Islet of Langerhans (tissue), 1 donor: ENCODE measurements at regions not wholly inside any gene's neighbourhood (a gene's known extent, or its start where the extent isn't known, plus 50 kb on each side); places are given as distances from the start of the nearest gene placed in this dataset.

Source experiments
- FAIRE-seq: peaks from one replicate; lab custom pipeline; 2011; peaks lifted over from hg19 to GRCh38; lab: Jason Lieb, UNC

DNA sequence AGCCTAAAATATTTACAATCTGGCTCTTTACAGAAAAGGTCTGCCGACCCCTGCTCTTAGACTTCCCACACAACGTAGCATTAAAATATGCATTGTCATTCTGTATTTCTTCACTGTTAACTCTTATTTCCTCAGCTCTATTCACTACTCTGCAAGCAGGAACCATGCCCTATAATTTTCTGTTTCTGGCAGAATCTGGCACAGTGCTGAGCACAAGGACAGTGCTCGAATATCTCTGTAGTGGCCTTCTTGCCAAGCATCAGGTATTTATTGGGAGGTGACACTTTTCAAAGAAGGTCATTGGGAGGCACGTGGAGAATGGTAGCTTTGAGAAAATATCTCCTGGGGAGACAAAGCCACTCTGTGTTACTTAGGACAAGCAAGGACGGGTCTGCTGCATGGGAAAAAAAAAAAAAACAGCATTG, 77.9 kb downstream of the PSMG1 start:
- no peak for FAIRE-seq

DNA sequence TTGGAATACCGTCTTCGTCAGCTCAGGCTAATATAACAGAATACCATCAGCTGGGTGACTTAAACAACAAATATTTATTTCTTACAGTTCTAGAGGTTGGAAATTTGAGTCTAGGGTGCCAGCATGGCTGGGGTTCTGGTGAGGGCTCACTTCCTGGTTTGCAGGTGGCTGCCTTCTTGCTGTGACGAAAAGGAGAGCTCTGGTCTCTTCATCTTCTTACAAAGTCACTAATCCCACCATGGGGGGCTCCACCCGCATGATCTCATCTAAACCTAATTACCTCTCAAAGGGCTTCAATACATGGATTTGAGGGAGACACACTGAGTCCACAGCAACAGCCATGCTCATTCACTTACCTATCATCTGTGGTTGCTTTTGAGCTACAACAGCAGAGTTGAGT, 78.3 kb downstream of the PSMG1 start:
- no peak for FAIRE-seq

DNA sequence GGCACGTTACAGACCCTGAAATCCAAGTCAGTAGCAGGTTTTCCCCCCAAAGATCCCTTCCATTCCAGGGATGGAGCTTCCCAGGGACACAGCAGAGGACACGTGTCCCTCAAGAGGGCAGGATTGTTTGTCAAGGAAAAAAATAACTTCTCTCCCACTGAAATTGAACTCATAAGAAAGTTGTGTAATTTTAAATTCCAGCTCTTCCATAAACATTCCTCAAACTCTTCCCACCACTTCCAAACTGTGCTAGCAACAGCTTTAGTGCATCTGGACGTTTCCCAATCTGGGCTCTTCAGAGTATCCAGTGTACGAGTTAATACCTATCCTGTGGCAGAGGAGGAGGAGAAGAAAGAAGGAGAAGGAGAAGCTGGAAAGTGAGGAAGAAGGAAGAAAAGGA, 79.6 kb downstream of the PSMG1 start:
- no peak for FAIRE-seq

DNA sequence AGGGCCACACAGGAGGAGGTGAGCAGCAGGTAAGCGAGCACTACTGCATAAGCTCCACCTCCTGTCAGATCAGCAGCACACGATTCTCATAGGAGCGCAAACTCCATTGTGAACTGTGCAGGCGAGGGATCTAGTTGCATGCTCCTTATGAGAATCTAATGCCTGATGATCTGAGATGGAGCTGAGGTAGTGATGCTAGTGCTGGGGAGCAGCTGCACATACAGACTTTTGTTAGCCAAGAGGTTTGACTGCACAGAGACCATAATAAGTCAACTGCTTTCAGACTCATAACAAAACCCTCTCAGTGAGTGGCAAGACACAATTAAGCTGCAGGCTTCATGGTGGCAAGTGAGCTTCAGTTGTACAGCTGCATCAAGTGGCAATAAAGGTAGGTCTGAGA, 83.4 kb downstream of the PSMG1 start:
- FAIRE-seq, result no peak

DNA sequence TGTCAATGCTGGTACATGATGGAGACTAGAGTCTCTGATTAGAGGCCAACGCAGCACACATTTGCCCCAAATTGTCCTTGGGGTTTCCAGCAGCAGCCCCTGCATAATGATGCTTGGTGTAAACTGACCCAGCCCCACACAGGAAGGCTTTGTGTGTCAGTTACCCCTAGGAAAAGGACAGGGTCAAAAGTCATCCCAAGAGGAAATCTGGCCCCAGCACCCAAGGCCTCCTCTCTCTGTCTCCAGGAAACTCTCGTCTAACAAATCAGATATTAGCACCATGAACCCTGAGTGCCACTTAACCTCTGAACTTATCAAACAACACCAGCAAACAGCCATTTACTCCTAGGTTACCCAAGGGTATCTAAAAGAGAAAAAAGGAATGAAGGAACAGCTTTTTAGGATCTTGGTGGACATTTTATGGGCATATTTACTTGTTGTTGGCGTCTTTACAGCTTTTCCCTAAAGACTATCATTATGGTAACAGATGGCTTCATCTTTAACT, 84.5 kb downstream of the PSMG1 start:
- no peak for FAIRE-seq

DNA sequence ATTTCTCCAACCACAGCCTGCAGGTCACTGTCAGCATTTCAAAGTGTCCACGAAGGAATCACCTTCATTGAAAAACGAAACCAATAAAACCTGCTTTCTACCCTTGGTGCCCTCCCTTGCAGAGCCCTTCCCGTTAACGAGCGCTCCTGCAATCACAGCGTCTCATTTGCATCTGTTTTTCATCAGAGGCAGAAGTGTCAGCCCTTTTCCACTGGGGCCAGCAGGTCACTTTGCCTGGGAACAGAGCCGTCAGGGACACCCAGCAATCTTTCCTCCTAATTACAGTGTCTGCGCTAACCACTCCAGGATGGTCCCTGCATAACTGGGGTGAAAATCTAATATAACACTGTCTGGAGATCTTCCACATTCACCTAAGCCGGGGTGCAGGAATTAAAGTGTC, 85.3 kb downstream of the PSMG1 start:
- no peak for FAIRE-seq

DNA sequence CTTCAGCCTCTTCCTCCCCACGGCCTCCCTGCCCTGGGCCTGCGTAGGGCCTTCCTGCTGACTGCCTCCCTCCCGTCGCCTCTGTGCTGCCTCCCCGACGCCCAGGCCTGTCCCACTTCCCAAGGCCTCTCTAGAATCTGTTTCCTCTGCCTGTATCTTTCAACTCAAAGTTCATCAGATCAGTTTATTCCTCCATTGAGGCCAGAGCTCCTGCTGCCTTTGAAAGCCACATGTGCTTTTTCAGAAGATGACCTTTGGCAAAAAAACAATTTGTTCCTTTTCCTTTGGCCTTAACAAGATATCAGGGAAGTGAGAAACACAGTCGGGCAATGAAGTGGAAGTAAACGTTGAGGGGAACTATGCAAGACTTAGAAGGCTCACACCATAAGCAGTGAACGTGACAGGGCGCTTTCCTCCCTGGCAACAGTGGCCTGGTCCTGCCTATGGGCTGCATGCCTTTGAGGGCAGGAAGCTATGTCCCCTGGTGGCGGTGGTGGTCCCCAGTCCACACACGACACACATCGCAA, 85.9 kb downstream of the PSMG1 start:
- FAIRE-seq, result no peak

DNA sequence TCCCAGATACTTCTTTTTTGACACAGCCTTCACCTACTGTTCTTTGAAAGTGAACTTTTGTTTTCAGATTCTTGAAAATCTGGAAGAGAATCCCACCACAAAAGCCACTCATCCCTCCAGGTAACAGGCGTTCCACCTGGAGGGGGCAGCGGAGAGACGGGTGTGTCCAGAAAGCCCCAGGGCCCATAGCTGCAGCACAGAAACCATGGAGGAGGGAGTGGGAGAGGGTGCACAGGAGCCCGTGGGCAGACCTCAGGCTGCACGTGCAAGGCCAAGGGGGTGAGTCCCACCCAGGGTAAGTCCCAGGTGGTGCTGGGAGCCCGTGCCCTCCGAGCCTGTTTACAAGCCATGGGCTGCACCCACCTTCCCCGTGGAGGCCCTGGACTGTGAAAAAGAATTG, 86.5 kb downstream of the PSMG1 start:
- FAIRE-seq, result no peak

DNA sequence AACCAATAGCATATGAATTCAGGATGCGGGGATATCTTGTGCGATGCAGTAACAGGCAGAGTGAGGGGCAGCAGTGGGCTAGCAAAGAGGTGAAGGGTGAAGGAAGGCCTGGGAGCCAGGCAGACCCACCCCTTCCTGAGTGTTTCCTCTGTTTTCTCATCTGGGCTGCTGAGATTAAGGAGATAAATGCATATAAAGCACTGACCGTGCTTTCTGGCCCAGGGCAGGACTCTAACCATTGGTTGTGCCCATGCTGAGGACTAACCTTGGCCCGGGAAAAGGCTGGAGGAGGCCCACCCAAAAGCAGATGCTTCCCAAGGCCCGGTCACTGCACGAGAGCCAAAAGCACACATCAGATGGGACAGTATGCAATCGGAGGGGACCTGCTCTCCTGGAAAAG, 87.6 kb downstream of the PSMG1 start:
- FAIRE-seq, result no peak

DNA sequence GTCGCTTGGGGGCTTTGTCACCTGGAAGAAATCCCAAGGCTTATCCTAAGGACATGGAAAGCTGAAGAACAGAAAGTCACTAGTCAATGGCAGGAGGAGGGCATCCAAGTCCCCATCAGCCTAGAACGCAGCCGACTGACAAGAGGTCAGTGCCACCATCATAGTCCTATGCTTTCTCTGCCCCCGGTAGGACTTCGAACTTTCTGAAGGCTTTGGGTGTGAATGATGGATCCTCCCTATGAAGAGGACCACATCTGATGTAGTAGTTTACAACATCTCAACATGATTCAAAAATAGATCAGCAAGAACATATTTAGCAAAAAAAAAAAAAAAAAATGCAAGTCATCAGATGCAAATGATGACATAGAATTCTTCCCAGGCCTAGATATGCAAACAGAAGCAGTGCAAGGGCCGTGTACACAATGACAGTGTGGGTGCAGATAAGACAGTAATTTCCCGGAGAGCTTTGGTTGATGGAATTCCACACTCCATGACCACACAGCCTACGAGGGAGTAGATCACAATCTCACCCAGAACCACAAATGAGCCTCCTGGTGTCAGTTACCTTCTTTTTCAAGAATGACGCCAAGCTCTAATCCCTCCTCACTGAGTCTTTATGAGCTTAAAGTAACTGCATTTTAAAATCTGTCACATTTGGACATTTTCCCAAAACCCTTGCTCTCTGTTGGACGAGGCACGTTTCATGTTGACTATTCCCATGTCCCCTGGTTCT, 88.2 kb downstream of the PSMG1 start:
- no peak for FAIRE-seq

DNA sequence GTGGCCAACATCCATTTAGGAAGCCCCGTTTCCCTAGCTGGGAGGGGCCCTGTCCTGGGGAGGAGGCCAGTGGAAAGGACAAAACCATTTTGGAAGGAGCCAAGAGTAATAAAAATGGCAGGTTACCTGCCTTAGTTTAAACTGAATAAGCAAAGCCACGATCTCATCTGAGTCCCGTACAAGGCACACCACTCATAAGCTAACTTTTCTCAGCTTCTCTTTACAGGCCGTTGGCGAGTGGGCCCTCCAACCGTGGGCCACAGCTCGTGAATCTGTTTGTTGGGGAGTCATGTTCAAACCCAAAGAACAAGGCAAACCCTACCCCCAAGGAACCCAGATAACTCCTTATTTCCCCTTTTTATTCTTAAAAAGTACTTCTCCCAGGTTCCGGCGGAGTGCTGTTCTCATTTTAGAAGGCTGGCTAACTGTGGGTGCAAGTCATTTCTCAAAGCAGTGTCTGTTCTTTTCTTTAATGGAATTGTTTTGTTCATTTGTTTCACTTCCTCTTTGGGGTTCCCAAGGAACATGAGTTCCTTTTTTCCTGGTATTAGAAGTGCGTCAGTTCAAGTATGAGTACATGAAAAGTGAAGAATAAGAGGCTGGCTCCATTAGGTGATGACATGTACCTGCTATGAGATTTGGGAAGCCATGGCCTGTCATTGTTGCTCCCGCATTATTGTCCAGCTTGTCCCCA, 89.0 kb downstream of the PSMG1 start:
- no peak for FAIRE-seq

DNA sequence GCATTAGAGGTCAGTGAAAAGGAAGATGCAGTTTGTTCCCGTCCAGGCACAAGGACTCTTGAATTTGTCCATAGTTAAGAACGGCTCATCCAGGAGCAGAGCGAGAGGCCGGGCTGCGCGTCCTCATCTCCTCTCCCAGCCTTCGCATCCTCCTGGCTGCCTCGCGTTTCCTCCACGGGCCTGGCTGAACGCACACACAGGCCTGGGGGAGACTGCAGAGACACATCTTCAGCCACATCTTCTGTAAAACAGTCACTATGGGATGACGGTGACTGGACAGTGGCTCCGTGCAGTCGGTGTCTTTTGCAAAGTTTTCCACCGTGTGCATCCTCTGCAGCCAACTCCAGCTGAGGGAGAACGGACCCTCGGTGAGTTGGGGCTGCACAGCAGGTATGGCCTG, 89.7 kb downstream of the PSMG1 start:
- FAIRE-seq, result no peak

DNA sequence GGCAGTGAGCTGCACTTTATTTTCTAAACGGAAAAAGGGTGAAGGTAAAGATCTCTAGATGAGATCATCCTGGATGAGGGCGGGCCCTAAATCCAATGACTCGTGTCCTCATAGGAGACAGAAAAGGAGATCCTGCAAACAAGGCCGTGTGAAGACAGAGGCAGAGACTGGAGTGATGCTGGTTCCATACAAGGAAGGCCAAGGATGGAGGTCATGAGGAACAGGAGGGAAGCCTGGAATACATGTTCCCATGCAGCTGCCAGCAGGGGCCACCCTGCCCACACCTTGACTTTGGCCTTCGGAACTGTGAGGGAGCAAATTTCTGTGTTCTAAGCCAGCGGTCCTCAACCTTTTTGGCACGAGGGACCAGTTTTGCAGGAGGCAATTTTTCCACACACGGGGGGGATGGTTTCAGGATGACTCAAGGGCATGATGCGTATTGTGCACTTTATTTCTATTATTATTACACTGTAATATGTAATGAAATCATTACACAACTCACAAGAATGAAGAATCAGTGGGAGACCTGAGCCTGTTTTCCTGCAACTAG, 94.3 kb downstream of the PSMG1 start:
- no peak for FAIRE-seq

DNA sequence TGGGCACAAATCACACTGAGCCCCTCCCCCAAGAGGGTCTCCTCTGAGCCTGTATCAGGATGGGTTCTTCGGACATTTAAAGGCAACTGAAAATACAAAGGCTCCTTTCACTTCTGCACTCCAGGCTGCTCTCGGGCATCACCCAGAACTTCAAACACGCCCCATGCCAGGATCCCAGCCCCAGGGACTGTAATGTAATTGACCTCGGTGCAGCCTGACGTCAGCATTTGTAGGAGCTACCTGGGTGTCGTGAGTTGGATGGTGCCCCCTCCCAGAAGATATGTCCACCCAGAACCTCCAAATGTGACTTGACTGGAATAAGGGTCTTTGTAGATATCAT, 95.2 kb downstream of the PSMG1 start:
- FAIRE-seq, result no peak

DNA sequence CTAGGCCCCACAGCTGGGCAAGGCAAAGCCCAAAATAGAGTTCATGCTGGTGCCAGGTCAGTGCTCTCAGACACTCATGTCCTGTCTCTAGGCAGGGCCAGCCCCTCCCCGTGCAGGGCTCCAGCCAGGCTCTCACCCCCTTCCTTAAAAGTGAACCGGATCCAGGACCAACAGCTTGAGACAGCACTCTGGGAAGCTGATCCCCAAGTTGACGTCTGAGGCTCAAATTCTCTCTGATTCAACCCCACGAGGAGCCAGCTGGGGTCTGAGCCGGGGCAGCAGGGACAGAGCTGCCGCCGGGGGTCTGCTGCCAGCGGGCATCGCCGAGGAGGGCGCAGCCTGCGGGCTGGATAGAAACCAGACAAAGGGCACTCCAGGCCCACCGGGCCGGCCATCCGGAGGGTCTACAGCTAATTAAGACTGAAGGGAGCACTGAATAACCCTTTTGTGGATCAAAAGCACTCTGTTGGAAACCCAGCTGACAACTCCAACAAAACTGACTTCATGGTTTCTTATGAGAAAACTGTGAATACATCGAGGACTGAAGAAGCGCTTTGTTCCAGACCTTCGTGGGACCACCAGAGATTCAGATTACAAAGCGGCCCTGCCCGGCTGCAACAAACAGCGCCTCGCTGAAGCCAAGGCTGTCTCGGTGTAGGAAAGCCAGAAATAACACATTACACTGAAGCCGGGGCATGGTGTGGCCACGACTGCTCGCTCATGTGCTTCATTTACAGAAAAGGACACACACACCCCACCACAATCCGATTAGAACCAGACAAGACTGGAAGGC, 95.8 kb downstream of the PSMG1 start:
- no peak for FAIRE-seq

DNA sequence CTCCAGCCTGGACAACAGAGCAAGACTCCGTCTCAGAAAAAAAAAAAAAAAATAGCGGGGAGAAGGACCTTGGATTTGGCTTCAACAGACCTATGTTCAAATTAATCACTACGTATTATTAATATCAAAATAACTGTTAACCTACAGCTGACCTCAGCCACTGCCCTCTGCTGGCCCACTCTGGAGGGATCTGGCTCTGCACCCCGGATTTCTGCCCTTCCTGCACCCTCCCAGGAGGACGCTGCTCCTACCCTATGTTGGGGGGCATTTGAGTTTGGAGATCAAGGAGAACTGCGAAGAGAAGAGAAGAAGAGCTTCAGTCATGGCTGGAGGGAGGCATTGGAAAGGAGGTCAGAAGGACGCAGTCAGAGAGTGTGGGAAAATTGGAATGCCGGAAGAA, 96.7 kb downstream of the PSMG1 start:
- FAIRE-seq, result no peak

DNA sequence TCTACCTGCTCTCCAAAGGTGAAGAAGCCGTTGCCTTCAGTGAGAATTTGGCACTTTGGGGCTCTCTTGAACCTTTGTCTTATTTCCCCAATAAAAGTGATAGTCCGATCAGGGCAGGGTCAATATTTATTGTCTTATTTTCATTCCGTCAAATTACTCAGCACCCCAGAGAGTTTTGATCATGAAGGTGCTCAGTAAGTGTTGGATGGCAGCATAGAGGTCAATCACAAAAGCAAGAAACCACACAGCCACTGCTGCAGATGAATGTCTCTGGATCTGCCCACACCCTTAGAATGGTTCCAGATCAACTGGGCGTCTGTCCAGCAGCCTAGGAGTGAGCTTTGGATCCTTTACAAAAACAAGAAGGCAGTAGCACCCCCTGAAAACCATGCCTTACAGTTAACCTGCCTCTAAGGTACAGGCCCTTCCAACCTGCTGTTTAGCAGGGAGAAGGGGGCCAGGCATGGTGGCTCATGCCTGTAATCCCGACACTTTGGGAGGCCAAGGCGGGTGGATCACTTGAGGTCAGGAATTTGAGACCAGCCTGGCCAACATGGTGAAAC, 97.3 kb downstream of the PSMG1 start:
- no peak for FAIRE-seq

DNA sequence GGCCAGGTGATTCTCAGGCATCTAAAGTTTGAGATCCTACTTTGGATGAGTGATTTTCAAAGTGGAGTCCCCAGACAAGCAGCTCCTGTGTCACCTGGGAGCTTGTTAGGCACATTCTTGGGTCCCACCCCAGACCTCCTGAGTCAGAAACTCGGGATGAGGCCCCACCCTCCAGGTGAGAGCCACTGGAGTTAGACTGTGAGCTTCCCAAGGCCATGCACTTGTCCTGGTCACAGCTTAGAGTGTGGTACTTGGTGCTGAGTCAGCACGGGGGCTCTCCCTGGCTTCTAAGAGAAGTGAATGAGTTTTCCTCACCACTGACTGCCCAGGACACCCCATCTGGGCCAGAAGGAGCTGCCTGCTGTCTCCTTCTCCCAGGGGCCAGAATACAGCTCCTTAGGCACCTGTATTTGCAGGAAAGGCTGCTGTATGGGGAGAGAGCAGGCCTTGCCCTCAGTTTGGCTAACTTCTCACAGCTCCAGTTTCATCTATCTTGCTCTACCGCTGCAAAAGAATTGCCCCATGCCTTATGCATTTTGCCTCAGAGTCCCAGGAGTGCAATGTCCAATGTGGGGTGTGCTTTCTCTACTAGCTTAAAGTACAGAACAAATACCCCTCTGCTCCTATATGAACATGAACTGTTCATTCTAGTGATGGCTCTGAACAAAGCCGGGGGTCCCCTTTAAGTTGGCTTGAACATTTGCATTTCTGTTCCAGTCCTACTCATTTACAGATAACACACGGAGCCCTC, 98.1 kb downstream of the PSMG1 start:
- no peak for FAIRE-seq

DNA sequence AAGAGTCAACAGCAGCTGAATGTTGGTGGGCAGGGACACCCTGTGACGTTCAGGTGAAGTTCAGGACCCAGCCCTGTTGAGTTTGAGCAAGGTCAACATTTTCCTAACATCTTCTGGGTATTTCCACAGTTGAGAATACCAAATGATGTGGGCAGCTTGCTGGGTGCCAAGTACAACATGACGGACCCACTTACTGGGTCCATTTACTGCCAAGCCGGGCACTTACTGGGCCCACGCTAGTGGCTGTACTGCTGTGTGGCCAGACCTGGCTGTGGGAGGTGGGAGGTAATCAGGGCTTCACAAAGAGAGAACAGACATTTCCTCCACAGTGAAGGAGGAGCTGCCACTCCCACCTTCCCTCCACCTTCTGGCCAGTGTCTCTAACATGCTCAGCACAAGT, 99.2 kb downstream of the PSMG1 start:
- no peak for FAIRE-seq

DNA sequence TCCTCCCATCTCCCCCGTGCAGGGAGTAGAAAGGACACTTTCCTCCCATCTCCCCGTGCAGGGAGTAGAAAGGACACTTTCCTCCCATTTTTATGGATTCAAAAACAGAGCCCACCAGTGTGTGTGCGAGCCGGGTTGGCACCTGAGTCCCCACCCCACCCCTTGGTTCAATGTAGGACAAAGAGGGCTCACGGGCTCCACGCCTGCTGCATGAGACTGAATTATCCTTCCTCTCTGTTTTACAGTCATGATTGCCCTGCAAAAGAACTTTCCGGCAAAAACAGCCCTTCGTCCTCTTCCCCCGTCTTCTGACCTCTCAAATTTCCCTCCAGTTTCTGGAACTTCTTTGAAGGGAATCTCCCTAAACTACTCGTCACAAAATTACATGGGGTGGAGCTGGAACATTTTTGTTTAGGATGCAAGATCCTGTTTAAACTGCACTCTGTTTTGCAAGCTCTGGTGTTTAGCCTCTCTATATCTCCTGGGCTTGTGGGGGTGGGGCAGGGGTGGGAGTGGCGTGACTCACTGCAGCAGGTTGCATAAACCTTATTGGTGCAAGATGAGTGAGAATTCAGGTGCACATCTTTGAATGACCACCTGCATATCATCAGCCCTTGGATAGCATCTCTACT, 99.8 kb downstream of the PSMG1 start:
- no peak for FAIRE-seq
